WTC11 (cell line): ENCODE measurements at regions not wholly inside any gene's neighbourhood (a gene's known extent, or its start where the extent isn't known, plus 50 kb on each side); places are given as distances from the start of the nearest gene placed in this dataset.

ENCODE experiments used
- ATAC-seq: fragments of 200-7000 bp; cut with Tn5 transposase; 2 replicates; pipeline ENCODE4 v1.10.0; 2021; ENCODE audit warnings: mild to moderate bottlenecking, moderate library complexity
- CTCF ChIA-PET: fragments of 300-600 bp; sonication (Branson Sonifier 250); formaldehyde crosslinking; loops from one replicate; lab custom pipeline; 2021; ENCODE audit warnings: antibody characterized with exemption; lab: Charles Lee
- POLR2A ChIA-PET: fragments of 350-600 bp; sonication (Branson Sonifier 250); formaldehyde crosslinking; loops from one replicate; lab custom pipeline; 2021; ENCODE audit warnings: antibody characterized with exemption; lab: Charles Lee
- DNase-seq: peaks from one replicate; pipeline ENCODE4 v3.0.0; 2021; ENCODE audit warnings: low spot score
- H3K27ac Mint-ChIP-seq: 2 replicates; pipeline ENCODE4 v1.8.0; 2021; ENCODE audit warnings: mixed read lengths
- H3K27me3 Mint-ChIP-seq: 2 replicates; pipeline ENCODE4 v1.8.0; 2021; ENCODE audit warnings: low read depth, mild to moderate bottlenecking, moderate library complexity, mixed read lengths
- H3K36me3 Mint-ChIP-seq: 2 replicates; pipeline ENCODE4 v1.8.0; 2021; ENCODE audit warnings: mixed read lengths
- H3K4me1 Mint-ChIP-seq: 2 replicates; pipeline ENCODE4 v1.8.0; 2022; ENCODE audit warnings: mixed read lengths
- H3K4me3 Mint-ChIP-seq: 2 replicates; pipeline ENCODE4 v1.8.0; 2021; ENCODE audit warnings: mild to moderate bottlenecking, moderate library complexity, mixed read lengths
- H3K9me3 Mint-ChIP-seq: 2 replicates; pipeline ENCODE4 v1.8.0; 2021; ENCODE audit warnings: mixed read lengths
- ATF1 ChIP-seq: sonication (generic); formaldehyde crosslinking; IDR thresholded peaks from 2 replicates; pipeline ENCODE4 v1.8.1; 2023; ENCODE audit warnings: mild to moderate bottlenecking, moderate library complexity, missing genetic modification reagents
- E2F1 ChIP-seq: sonication (generic); formaldehyde crosslinking; IDR thresholded peaks from 2 replicates; pipeline ENCODE4 v1.8.0; 2022; ENCODE audit warnings: mild to moderate bottlenecking, missing genetic modification reagents
- ELF4 ChIP-seq: sonication (generic); formaldehyde crosslinking; IDR thresholded peaks from 2 replicates; pipeline ENCODE4 v1.8.1; 2022; ENCODE audit warnings: low read depth, mild to moderate bottlenecking, moderate library complexity, missing genetic modification reagents
- EMX1 ChIP-seq: fragments of 250-450 bp; sonication (Bioruptor Pico); IDR thresholded peaks from 2 replicates; pipeline ENCODE4 v1.8.0; 2021; ENCODE audit warnings: mild to moderate bottlenecking
- ERG ChIP-seq: fragments of 250-450 bp; sonication (Bioruptor Pico); IDR thresholded peaks from 2 replicates; pipeline ENCODE4 v1.8.0; 2021; ENCODE audit warnings: mild to moderate bottlenecking
- ESRRA ChIP-seq: sonication (generic); formaldehyde crosslinking; IDR thresholded peaks from 2 replicates; pipeline ENCODE4 v1.8.1; 2022; ENCODE audit warnings: mild to moderate bottlenecking, missing genetic modification reagents, borderline replicate concordance
- HMGA2 ChIP-seq: fragments of 250-450 bp; sonication (Bioruptor Pico); IDR thresholded peaks from 2 replicates; pipeline ENCODE4 v1.4.0; 2021; ENCODE audit warnings: mild to moderate bottlenecking, moderate library complexity
- JAZF1 ChIP-seq: fragments of 250-450 bp; sonication (Bioruptor Pico); IDR thresholded peaks from 2 replicates; pipeline ENCODE4 v1.9.0; 2021; ENCODE audit warnings: moderate library complexity, mild to moderate bottlenecking, inconsistent platforms
- JUN ChIP-seq: sonication (generic); formaldehyde crosslinking; IDR thresholded peaks from 2 replicates; pipeline ENCODE4 v1.8.0; 2023; ENCODE audit warnings: mild to moderate bottlenecking, missing genetic modification reagents
- KAT7 ChIP-seq: sonication (generic); formaldehyde crosslinking; IDR thresholded peaks from 2 replicates; pipeline ENCODE4 v1.8.1; 2023; ENCODE audit warnings: missing genetic modification reagents, mild to moderate bottlenecking, borderline replicate concordance
- MYBL2 ChIP-seq: sonication (generic); formaldehyde crosslinking; IDR thresholded peaks from 2 replicates; pipeline ENCODE4 v1.8.1; 2023; ENCODE audit warnings: mild to moderate bottlenecking, moderate library complexity, missing genetic modification reagents
- PRDM15 ChIP-seq: sonication (generic); formaldehyde crosslinking; IDR thresholded peaks from 2 replicates; pipeline ENCODE4 v1.8.0; 2022; ENCODE audit warnings: missing genetic modification reagents
- RORB ChIP-seq: fragments of 250-450 bp; sonication (Bioruptor Pico); IDR thresholded peaks from 2 replicates; pipeline ENCODE4 v1.9.0; 2021; ENCODE audit warnings: mild to moderate bottlenecking
- SP1 ChIP-seq: sonication (generic); formaldehyde crosslinking; conservative IDR thresholded peaks from 2 replicates; pipeline ENCODE4 v1.8.1; 2022; ENCODE audit warnings: missing genetic modification reagents
- TEAD1 ChIP-seq: sonication (generic); formaldehyde crosslinking; IDR thresholded peaks from 2 replicates; pipeline ENCODE4 v1.8.0; 2022; ENCODE audit warnings: mild to moderate bottlenecking, missing genetic modification reagents
- TP53 ChIP-seq: sonication (generic); formaldehyde crosslinking; IDR thresholded peaks from 2 replicates; pipeline ENCODE4 v1.8.1; 2023; ENCODE audit warnings: mild to moderate bottlenecking, missing genetic modification reagents
- USF2 ChIP-seq: sonication (generic); formaldehyde crosslinking; IDR thresholded peaks from 2 replicates; pipeline ENCODE4 v1.8.1; 2023; ENCODE audit warnings: mild to moderate bottlenecking, missing genetic modification reagents, moderate library complexity
- ZNF416 ChIP-seq: fragments of 250-450 bp; sonication (Bioruptor Pico); IDR thresholded peaks from 2 replicates; pipeline ENCODE4 v1.9.0; 2021; ENCODE audit warnings: mild to moderate bottlenecking, inconsistent platforms
- ZNF671 ChIP-seq: fragments of 250-450 bp; sonication (Bioruptor Pico); IDR thresholded peaks from 2 replicates; pipeline ENCODE4 v1.8.0; 2021; ENCODE audit warnings: mild to moderate bottlenecking
- ZSCAN18 ChIP-seq: fragments of 250-450 bp; sonication (Bioruptor Pico); IDR thresholded peaks from 2 replicates; pipeline ENCODE4 v2.1.2; 2022; ENCODE audit warnings: mild to moderate bottlenecking, moderate library complexity
- TF ChIP-seq, protein P1 (sequence below): sonication (generic); formaldehyde crosslinking; IDR thresholded peaks from 2 replicates; pipeline ENCODE4 v1.8.1; 2023; ENCODE audit warnings: mild to moderate bottlenecking, missing genetic modification reagents, moderate library complexity

DNA sequence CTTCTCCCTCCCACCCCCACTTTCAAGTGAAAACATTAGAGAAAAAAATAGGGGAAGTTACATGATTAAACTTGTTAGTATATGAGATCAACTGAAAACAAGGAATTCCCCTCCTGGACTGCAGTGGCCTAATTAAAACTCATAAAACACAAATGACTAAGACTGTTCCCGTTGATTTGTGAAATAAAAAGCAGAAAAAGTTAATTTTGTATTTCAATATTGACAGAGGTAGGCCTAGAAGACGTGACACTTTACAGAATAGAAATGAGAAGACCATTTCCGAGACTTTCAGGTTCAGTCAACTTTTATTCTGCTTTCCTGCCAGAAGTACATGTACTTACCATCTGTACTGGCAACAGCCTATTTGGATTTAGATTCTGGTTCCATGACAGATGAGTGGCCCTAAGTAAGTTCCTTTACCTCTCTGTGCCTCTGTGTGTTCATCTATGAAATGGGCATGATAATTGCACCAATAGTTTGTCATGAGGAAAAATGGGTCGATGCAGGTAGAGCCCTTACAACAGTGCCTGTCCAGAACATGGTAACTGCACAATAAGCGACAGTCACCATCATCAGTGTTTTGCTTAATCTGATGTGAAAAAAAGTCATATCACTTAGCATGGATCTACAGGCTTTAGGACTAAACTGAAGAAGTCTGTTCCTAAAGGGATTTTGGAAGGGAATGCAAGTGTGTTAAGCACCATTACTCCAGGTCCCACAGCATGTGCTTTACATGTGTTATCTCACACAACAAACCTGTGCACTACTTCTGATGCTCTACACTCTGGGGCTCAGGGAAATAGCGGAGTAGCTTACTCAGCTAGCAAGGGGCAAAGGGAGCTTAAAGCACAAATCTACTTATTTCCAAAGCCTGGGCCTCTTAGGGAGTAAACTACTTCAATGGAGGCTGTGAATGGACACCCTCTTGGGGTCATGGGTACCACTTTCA is 562.3 kb upstream of the DIPK2B start:
- DNase-seq (no peak), ATAC-seq (no peak)
- H3K27ac Mint-ChIP-seq, result no peak overlapping the region
- TF ChIP-seq JAZF1, result no peak
- TF ChIP-seq ZSCAN18, result no peak
- no peaks in the 10 kb centered on the region for H3K27me3 Mint-ChIP-seq
- H3K9me3 Mint-ChIP-seq, result no peaks in the 10 kb centered on the region
- ChIA-PET CTCF (no interaction called here), POLR2A (no interaction called here)
- H3K4me1 Mint-ChIP-seq, result peaks cover 63% of the 10 kb centered on the region
- H3K36me3 Mint-ChIP-seq, result peaks cover 8% of the 10 kb centered on the region; the same call in 1 of the 2 replicates
- no peak overlapping the region for H3K4me3 Mint-ChIP-seq

- ChIA-PET POLR2A (no interaction called here), CTCF (no interaction called here)
- H3K27me3 Mint-ChIP-seq, result no peaks in the 10 kb centered on the region
- H3K36me3 Mint-ChIP-seq, result peaks cover 9% of the 10 kb centered on the region; the same call in 1 of the 2 replicates
- no peak for ATAC-seq
- H3K9me3 Mint-ChIP-seq, result no peaks in the 10 kb centered on the region
- no peak for DNase-seq
- peaks cover 62% of the 10 kb centered on the region for H3K4me1 Mint-ChIP-seq
- H3K4me3 Mint-ChIP-seq, result no peak overlapping the region
- TF ChIP-seq ZNF416 (CRISPR knock-in tag), result no peak
- no peak for TF ChIP-seq USF2
- TF ChIP-seq TEAD1 (CRISPR knock-in tag), result no peak
- TF ChIP-seq ZNF671 (CRISPR knock-in tag), result no peak
- no peak for TF ChIP-seq PRDM15 (CRISPR knock-in tag)
- TF ChIP-seq KAT7 (CRISPR knock-in tag), result no peak
- TF ChIP-seq, protein P1, sequence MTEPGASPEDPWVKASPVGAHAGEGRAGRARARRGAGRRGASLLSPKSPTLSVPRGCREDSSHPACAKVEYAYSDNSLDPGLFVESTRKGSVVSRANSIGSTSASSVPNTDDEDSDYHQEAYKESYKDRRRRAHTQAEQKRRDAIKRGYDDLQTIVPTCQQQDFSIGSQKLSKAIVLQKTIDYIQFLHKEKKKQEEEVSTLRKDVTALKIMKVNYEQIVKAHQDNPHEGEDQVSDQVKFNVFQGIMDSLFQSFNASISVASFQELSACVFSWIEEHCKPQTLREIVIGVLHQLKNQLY, result no peak
- no peak for TF ChIP-seq HMGA2 (CRISPR knock-in tag)
- TF ChIP-seq ATF1 (CRISPR knock-in tag), result no peak
- TF ChIP-seq ESRRA, result no peak
- TF ChIP-seq EMX1 (CRISPR knock-in tag), result no peak
- TF ChIP-seq MYBL2 (CRISPR knock-in tag), result no peak
- no peak for TF ChIP-seq ELF4 (CRISPR knock-in tag)
- peak overlapping the region; percentile 35; the same call in 1 of the 2 replicates for H3K27ac Mint-ChIP-seq
Measured at GRCh38 chrX:45761920-45762319, 561.2 kb upstream of the DIPK2B start.

- DNase-seq (no peak), ATAC-seq (no peak)
- ChIA-PET POLR2A (no interaction called here), CTCF (no interaction called here)
- no peaks in the 10 kb centered on the region for H3K9me3 Mint-ChIP-seq
- no peaks in the 10 kb centered on the region for H3K27me3 Mint-ChIP-seq
- H3K4me1 Mint-ChIP-seq, result peaks cover 53% of the 10 kb centered on the region
- no peak overlapping the region for H3K4me3 Mint-ChIP-seq
- H3K27ac Mint-ChIP-seq, result peak overlapping the region; percentile 61
- peaks cover 12% of the 10 kb centered on the region; the same call in 1 of the 2 replicates for H3K36me3 Mint-ChIP-seq
- no peak for TF ChIP-seq SP1 (CRISPR knock-in tag)
- no peak for TF ChIP-seq ZNF671 (CRISPR knock-in tag)
- TF ChIP-seq ZSCAN18, result no peak
- no peak for TF ChIP-seq ZNF416 (CRISPR knock-in tag)
- no peak for TF ChIP-seq E2F1 (CRISPR knock-in tag)
- no peak for TF ChIP-seq EMX1 (CRISPR knock-in tag)
- TF ChIP-seq TP53, result no peak
- no peak for TF ChIP-seq ERG (CRISPR knock-in tag)
- TF ChIP-seq RORB, result no peak
- TF ChIP-seq JUN, result no peak
Measured at GRCh38 chrX:45760187-45760742, 559.6 kb upstream of the DIPK2B start.
